Tibial nerve (tissue), 4 donors: ENCODE measurements at regions not wholly inside any gene's neighbourhood (a gene's known extent, or its start where the extent isn't known, plus 50 kb on each side); places are given as distances from the start of the nearest gene placed in this dataset.
"Not testable (repeated sequence)": the region's sequence is repeated elsewhere in the genome, so short reads cannot be mapped to it uniquely, and the experiment has no call there.

ENCODE experiments used
- DNase-seq, 2 donors: peaks; one replicate each; pipeline ENCODE4 v3.0.0-alpha.2; 2019; ENCODE audit warnings: low spot score in 2 of 2
- H3K27ac ChIP-seq, 4 donors: fragments of 200-600 bp; sonication (generic) in 3 of 4; one replicate each; pipeline ENCODE4 v1.5.1; 2017 to 2019; ENCODE audit warnings: mild to moderate bottlenecking in 1 of 4
- H3K27me3 ChIP-seq, 2 donors: fragments of 200-600 bp; sonication (generic) in 1 of 2; one replicate each; pipeline versions ENCODE4 v1.5.1 to v1.6.0; 2017 to 2019
- H3K36me3 ChIP-seq, 3 donors: fragments of 200-600 bp; sonication (generic); one replicate each; pipeline ENCODE4 v1.5.1; 2018 to 2019
- H3K4me1 ChIP-seq, 4 donors: fragments of 200-600 bp; sonication (generic) in 3 of 4; one replicate each; pipeline ENCODE4 v1.5.1; 2017 to 2019
- H3K4me3 ChIP-seq, 4 donors: fragments of 200-600 bp; sonication (generic) in 3 of 4; one replicate each; pipeline ENCODE4 v1.5.1; 2017 to 2019; ENCODE audit warnings: mild to moderate bottlenecking in 1 of 4, moderate library complexity in 1 of 4
- H3K9me3 ChIP-seq, 4 donors: fragments of 200-600 bp; sonication (generic) in 3 of 4; one replicate each; pipeline ENCODE4 v1.5.1; 2017 to 2019
- CTCF ChIP-seq, 5 experiments: fragments of 200-600 bp in 3 of 5; fragments of 450-650 bp in 2 of 5; sonication (generic) in 3 of 5; IDR thresholded peaks; one replicate each; pipeline ENCODE4 v1.5.1; 2016 to 2019; ENCODE audit warnings: antibody characterized with exemption in 5 of 5, mild to moderate bottlenecking in 3 of 5, moderate library complexity in 2 of 5
- EP300 ChIP-seq, 2 donors: sonication (generic); formaldehyde crosslinking; IDR thresholded peaks; one replicate each; pipeline ENCODE4 v1.6.1; 2017; ENCODE audit warnings: antibody characterized with exemption in 2 of 2, mild to moderate bottlenecking in 1 of 2
- POLR2A ChIP-seq, 2 donors: fragments of 450-650 bp; IDR thresholded peaks; one replicate each; pipeline ENCODE4 v1.6.1; 2017; ENCODE audit warnings: antibody characterized with exemption in 2 of 2, mild to moderate bottlenecking in 2 of 2, moderate library complexity in 2 of 2
- WGBS, 2 donors: methylation state at CpG; one replicate each; pipeline ENCODE4 v1.1.5; 2018; 5-methylcytosine and 5-hydroxymethylcytosine counted together

- Histone ChIP-seq H3K27ac (no peak overlapping the region), H3K4me3 (no peak overlapping the region), H3K9me3 (no peaks in the 10 kb centered on the region), H3K27me3 (no peaks in the 10 kb centered on the region), H3K36me3 (no peaks in the 10 kb centered on the region), H3K4me1 (no peaks in the 10 kb centered on the region)
- no peak for DNase-seq
- TF ChIP-seq CTCF (IDR thresholded peaks at IDR 0.05) (no peak), POLR2A (IDR thresholded peaks at IDR 0.05) (no peak), EP300 (IDR thresholded peaks at IDR 0.05) (no peak)
- WGBS, 2 donors: 45 to 61% methylated on average over 12 of the region's 12 CpGs
Observed at GRCh38 chr2:7377916-7378569, 460.8 kb downstream of the RNF144A start.

DNA sequence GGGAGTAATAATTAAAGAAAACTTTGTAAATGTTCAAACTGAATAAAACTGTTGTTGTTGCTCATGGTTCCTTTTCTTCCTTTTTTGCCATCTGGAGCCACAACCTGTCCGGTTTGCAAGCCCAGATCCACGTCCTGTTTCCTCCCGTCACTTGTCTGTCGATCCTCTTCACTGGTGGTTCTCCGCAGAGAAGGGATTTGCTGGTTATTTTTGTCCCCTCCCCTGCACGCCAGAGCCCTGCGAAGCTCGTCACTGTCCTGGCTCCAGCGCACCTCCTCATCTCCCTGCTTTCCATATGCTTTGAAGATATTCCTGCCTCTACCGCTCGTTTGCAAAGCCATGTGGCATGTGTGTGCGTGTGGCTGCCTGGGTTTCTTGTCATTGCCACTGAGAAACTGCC, 461.4 kb downstream of the RNF144A start:
- no peak for TF ChIP-seq CTCF (IDR thresholded peaks at IDR 0.05)
- no peak for TF ChIP-seq POLR2A (IDR thresholded peaks at IDR 0.05)
- TF ChIP-seq EP300 (IDR thresholded peaks at IDR 0.05): no peak
- H3K9me3 ChIP-seq: no peaks in the 10 kb centered on the region
- no peaks in the 10 kb centered on the region for H3K4me1 ChIP-seq
- H3K36me3 ChIP-seq: no peaks in the 10 kb centered on the region
- no peak overlapping the region for H3K27ac ChIP-seq
- WGBS, 2 donors: 80 to 81% methylated on average over 12 of the region's 12 CpGs
- no peak for DNase-seq
- H3K4me3 ChIP-seq: no peak overlapping the region
- no peaks in the 10 kb centered on the region for H3K27me3 ChIP-seq

DNA sequence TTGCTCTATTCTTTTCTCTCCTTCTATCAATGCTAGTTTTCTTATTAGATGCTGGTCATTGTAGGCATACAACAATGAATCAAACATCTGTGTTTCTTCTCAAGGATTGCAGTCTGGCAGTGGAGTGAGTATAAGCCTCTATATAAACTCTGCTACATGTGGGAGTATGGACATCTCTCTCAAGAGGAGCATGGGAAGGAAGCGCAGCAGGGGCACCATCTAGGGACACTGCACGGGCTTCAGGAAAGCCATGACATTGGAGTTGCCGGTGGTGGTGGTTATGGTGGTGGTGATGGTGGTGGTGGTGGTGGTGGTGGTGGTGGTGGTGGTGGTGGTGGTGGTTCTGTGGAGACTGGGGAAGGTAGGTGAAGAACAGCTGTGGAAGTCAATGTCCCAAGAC, 462.6 kb downstream of the RNF144A start:
- Histone ChIP-seq H3K27ac (no peak overlapping the region), H3K4me1 (no peaks in the 10 kb centered on the region), H3K36me3 (no peaks in the 10 kb centered on the region), H3K9me3 (no peaks in the 10 kb centered on the region), H3K27me3 (no peaks in the 10 kb centered on the region), H3K4me3 (no peak overlapping the region)
- WGBS, 2 donors: 89 to 97% methylated on average over 3 of the region's 3 CpGs
- DNase-seq: no peak
- TF ChIP-seq CTCF (IDR thresholded peaks at IDR 0.05) (no peak), POLR2A (IDR thresholded peaks at IDR 0.05) (no peak), EP300 (IDR thresholded peaks at IDR 0.05) (no peak)

- no peaks in the 10 kb centered on the region for H3K27me3 ChIP-seq
- no peaks in the 10 kb centered on the region for H3K4me1 ChIP-seq
- no peak overlapping the region for H3K27ac ChIP-seq
- DNase-seq: no peak
- TF ChIP-seq EP300 (IDR thresholded peaks at IDR 0.05) (no peak), CTCF (IDR thresholded peaks at IDR 0.05) (no peak), POLR2A (IDR thresholded peaks at IDR 0.05) (no peak)
- H3K36me3 ChIP-seq: no peaks in the 10 kb centered on the region
- no peaks in the 10 kb centered on the region for H3K9me3 ChIP-seq
- WGBS, 2 donors: 82 to 88% methylated on average over 11 of the region's 11 CpGs
- no peak overlapping the region for H3K4me3 ChIP-seq
Observed at GRCh38 chr2:7384773-7385349, 467.6 kb downstream of the RNF144A start.

- not testable (repeated sequence) for H3K27ac ChIP-seq, H3K36me3 ChIP-seq, H3K9me3 ChIP-seq, H3K27me3 ChIP-seq, DNase-seq, H3K4me1 ChIP-seq, H3K4me3 ChIP-seq
- 75 to 86% methylated on average over 4 of the region's 4 CpGs for WGBS, 2 donors
Observed at GRCh38 chr2:7390311-7390710, 473.1 kb downstream of the RNF144A start.
